Renal cortical epithelial cell (primary cell): ENCODE measurements at regions not wholly inside any gene's neighbourhood (a gene's known extent, or its start where the extent isn't known, plus 50 kb on each side); places are given as distances from the start of the nearest gene placed in this dataset.
"Not testable (repeated sequence)": the region's sequence is repeated elsewhere in the genome, so short reads cannot be mapped to it uniquely, and the experiment has no call there.

Experiments
- DNase-seq: peaks from one replicate; pipeline ENCODE4 v3.0.0-alpha.2; 2011; ENCODE audit warnings: low read depth

DNA sequence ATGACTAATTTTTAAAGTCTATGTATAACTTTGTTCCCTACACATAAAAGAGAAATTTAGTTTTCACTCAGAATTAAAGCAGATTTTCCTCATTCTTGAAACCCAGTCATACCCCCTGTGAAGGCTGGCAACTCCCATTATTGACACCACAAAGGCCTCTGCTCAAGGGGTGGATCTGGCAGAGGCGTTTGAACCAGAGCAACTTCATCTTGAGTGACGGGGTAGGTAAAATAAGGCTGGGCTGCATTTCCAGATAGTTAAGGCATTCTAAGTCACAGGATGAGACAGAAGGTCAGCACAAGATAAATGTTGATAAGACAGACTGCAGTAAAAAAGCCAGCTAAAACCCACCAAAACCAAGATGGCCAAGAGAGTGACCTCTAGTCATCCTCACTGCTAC, 177.2 kb upstream of the OR13F1 start:
- DNase-seq: no peak

DNA sequence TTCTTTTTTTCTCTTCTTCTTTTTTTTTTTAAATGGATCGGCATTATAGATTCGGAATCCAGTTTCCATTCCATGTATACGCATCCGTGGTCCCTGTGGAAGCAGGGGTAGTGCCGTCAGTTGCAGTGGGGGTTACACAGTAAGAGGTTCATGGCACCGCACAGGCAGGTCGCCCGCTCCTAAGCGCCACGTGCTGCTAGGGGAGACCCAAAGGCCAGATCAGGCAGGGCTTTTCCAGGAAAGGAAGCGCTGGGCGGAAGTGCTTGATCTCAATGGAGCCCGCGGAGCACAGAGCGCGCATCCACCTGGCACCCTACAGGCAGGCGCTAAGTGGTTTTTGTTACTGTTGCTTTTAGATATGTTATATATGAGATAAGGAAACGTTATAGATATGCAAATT, 174.8 kb upstream of the OR13F1 start:
- DNase-seq: no peak

DNA sequence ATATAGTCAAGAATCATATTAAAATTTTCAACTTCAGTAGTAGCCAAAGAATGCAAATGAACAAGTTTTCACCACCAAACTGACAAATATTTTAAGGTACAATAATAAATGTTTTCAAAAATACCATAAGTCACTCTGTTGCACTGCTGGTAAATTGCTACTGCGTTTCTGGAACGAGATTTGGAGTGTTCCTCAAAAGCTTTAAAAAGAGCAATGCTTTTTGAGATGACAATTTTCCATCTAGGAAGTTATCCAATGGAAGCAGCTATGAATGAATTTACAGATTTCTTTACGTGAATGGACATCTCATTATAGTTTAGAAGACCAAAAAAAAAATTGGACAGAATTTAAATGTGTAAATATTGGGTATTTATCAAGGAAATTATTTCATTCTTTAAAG, 173.2 kb upstream of the OR13F1 start:
- no peak for DNase-seq

DNA sequence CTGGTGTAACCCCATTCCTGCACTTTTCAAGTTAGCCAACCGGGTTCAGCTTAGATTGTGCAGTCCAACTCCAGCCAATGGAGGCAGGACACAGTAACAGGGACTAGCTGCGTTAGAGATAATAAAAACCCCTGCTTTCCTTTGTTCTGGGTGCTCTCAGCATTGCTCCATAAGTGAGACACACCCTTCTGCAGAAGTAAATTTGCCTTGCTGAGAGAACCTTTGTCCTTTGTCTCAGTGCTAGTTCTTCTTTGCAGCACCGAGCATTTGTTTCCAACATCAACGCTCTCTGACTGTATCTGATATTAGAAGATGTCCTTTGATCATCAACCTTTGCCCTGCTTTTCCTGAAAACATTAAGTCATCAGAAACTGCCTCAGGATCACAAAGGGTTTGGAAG, 169.5 kb upstream of the OR13F1 start:
- no peak for DNase-seq

DNA sequence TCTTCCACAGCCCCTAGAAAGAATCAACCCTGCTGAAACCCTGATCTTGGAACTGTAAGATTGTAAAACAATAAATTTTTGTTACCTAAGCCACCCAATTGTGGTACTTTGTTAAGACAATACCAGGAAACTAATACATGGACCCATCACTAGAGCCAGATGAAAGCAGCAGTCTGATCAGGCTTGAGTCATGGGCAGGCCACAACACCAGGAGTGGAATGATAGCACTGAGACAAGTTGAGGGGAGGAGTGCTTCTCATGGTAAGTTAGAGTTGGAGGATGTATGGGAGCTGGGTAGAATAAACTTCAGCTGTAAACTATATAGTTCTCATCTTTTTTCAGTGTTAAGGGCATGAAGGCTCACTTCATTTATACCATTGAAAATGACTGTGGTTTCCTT, 164.4 kb upstream of the OR13F1 start:
- DNase-seq: no peak

DNA sequence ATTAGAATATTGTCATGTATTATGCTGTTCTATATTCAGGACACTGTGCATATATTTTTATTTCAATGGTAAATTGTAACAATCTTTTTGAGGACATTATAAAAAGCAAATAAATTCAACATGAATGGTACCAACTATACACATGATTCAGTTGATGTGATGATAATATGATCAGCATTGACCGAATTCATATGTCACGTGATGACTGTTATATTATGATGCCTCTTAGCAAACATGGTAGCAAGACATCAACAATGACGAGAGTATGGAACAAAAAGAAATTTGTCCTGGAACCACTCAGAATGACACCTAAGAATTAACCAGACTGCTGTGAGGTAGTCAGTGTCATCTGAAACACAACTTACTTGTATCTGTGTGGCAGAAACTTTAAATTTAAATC, 161.5 kb upstream of the OR13F1 start:
- DNase-seq: no peak

DNA sequence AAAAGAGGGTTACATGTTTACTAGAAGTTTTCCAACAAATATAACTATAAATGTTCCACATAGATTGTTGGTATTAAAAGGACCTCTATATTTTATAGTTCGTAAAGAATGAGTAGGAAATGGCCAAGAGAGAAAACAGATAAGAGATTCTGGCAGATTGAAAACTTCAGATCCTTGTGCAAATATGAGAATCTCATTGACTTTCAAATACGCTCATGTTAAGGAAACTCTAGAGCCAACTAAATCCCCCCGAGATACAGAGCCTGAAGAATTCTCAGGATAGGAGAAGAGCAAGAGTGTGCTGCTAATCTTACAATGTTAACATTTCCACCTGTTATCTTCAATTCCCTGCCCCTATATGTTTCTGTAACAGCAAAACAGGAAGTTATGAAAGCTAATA, 159.0 kb upstream of the OR13F1 start:
- DNase-seq: no peak

DNA sequence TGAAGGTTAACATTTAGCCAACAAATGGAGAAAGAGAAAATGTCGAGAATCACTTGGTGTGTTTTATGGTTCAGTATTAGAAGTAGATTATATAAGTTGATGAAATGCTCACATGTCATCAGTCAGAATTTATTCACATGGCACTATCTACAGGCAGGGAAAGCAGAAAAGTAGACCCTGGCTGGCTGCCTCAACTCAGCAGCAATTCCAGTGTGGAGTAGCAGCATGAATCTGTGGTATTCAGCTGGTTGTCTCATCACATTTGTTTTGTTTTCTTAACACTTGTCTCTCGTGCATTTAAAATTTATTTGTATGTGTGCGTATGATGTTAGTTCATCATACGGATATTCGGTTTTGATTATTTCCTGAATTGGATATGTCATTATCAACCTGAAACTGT, 153.5 kb upstream of the OR13F1 start:
- DNase-seq: no peak

DNA sequence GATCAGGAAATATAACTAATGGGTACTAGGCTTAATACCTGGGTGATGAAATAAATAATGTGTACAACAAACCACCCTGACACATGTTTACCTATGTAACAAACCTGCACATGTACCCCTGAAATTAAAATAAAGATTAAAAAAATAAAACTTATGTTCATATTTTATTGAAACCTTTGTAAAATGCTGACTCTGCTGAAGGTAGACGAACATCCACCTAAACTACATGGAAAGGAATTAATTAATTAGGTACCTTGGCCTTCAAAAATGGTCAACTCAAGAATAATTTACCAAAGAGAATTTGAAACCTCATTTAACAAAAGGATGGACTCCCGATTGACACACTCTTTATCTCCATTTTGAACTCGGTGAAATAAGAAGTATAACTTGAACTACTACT, 152.3 kb upstream of the OR13F1 start:
- DNase-seq: no peak

DNA sequence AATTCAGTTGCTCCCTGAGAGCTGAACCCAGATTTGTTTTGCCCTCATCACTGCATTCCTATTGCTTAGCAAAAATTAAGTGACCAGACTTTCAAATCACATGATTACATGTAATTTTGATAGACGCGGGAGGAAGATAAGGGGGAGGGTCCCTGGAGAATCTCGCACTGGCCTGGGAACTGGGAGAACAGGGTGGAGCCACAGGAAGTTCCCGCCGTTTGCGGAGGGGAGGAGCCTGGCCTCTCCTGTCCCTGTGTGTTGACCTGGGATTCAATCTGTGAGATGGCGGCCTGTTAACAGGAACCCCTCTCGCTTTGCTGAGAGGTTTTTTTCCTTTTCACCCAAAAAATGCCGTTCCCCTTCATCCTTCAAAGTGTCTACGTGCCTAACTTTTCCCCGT, 142.9 kb upstream of the OR13F1 start:
- DNase-seq: no peak

DNA sequence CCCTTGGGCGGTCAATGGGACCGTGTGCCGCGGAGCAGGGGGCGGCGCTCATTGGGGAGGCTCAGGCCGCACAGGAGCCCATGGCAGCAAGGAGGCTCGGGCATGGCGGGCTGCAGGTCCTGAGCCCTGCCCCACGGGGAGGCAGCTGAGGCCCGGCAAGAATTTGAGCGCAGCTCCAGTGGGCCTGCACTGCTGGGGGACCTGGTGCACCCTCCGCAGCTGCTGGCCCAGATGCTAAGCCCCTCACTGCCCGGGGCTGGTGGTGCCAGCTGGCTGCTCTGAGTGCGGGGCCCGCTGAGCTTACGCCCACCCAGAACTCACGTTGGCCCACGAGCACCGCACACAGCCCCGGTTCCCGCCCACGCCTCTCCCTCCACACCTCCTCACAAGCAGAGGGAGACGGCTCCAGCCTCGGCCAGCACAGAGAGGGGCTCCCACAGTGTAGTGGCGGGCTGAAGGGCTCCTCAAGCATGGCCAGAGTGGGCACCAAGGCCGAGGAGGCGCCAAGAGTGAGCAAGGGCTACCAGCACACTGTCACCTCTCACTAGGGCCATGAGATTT, 141.1 kb upstream of the OR13F1 start:
- DNase-seq: no peak

DNA sequence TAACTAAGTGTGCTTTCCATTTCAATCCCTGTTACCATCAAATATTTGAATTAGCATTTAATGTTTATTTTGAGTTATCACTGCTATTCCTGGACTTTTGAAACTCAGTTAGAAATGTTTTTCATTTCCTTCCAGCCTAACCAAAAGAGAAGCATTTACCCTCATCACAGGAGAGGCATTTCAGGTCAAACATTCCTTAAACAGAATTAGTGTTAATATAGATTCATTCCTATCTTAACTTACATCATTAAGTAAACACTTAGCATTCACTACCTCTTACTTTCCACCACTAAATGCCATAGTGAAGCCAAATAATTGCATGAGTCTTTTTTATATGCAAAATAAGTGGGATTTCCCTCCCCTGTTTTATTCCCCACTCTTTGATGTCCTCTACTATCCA, 136.6 kb upstream of the OR13F1 start:
- DNase-seq: no peak

DNA sequence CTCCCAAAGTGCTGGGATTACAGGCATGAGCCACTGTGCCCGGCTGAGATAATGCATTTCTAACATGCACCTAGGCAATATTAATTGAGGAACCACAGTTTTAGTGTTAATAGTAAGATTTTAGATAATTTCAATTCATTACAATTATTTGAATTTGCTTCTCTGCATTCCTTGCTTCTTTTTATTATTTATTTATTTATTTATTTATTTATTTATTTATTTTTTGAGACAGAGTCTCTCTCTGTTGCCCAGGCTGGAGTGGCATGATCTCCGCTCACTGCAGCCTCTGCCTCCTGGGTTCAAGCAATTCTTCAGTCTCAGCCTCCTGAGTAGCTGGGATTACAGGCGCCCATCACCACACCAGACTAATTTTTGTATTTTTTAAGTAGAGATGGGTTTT, 135.7 kb upstream of the OR13F1 start:
- DNase-seq: not testable (repeated sequence)

DNA sequence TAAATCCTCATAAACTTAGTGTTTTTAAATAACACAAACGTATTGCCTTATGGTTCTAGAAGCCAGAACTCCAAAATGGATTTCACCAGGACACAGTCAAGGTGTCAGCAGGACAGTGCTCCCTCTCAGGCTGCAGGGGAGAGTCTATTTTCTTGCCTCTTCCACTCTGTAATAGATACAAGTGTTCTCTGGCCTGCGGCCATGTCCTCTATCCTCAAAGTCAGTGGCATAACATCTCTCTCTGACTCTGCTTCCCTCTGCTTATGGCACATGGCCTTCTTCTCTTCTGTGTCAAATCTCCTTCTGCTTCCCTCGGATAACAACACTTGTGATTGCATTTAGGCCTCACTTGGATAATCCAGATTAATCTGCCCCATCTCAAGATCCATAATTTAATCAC, 129.4 kb upstream of the OR13F1 start:
- no peak for DNase-seq

DNA sequence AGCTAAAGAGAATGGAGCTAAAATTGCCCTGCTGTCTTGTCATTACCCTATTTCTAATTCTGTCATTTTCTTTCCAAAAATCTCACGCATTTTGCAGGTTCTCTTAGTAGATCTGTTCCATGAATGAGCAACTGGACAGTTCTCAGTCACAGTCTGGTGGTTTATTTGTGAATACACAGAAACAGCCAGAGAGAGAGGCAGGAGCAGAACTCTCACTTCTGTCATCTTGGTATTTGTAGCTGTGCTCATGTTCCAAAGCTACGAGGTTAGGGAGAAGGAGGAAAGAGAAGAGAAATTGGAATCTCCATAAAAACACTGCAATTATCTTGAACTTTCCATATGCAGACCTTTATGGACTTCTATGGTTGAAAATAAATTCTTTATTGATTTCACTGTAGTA, 118.0 kb upstream of the OR13F1 start:
- no peak for DNase-seq

DNA sequence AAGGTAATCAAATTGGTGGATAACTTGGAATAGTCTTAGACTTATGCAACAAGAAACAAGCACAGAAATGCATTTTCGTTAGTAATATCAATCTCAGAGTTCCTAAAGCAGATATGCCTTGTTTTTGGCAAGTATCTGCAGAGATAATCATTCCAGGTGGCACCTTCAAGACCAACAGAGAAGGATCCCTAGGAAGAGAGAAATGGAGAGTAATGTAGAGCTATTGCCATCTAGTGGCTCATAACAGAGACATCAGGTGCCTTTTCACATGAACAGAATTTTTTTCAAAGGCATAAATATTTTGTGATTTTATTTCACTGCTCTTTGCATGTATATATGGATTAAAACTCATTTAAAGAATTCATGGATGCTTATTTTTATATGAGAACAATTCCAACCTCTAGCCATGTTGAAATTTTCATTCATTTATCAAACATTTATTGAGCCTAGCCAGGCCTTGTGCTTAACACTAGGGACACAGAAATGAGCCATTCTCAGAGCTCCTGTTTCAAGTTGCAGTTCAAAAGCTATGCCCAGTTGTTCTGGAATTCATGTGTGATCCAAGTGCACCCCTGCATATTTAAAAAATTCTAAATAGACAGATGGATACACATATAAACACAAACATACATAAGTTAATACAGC, 117.5 kb upstream of the OR13F1 start:
- DNase-seq: peak; percentile 51

DNA sequence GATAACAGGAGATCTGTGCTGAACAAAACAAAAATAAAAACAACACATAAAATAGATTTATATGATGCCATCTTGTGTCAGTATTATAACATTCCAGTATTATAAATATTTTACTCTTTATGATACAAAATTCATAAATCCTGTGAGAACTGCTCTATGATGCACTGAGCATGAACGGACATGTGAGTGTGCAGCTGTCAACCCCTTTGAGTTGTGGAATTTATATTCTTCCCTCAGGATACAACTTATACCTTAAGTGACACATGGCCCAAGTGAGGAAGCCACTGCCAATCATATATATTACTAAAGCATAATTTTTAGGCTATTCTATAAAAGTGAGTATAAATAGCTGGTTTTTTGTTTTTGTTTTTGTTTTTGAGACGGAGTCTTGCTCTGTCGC, 116.0 kb upstream of the OR13F1 start:
- no peak for DNase-seq

DNA sequence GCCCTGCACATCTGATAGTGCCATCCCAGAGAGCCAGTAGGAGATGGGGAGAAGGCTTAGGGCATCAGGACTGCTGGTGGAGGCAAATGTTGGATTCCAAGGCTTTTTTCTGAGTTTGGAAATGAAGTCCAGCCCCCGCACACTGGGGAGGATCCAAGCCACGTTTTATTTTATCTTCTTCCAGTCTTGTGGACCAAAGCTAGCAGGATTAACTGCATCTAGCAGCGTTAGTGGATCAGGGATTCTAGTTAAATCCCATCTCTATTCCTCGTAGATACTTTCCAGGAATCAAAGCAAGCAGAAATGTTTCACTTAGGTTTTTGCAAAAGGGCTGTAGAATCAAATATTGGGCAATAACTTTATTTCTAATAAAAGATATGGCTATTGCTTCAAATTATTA, 114.7 kb upstream of the OR13F1 start:
- no peak for DNase-seq

DNA sequence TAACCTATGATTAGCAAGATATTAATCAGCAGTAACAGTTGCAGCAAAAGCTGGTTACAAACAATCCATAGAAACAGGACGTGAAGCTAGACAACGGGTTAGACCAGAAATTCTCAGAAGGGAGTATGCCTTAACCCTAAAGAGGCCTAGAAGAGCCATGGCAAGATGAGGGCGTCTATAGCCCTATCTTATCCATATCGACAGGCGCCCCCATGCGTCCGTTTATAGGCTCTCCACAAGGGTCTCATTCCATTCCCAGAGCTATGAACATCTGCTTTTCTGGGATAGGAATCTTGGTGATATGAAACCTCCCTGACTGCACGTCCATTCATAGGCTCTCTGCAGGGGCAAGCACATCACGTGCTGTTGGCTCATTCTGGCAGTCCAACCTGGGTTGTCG, 109.2 kb upstream of the OR13F1 start:
- not testable (repeated sequence) for DNase-seq

DNA sequence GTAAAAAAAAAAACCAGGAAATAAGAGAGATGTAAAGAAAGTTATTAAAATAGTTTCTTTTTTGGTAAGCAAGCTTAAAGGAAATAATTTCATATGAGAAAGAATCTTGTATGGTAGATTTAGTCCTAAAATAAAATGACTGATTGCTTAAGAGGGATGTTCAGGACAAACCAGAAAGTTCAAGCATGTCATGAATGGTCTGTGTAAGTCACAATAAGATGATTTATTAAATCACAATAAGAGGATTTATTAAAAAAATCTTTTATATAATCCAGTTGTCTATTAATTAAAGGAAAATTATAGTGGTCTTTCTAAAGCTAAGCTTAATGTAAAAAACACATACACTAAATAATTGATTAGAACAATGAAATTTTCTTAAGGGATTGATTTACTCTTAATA, 91.8 kb upstream of the OR13F1 start:
- no peak for DNase-seq

DNA sequence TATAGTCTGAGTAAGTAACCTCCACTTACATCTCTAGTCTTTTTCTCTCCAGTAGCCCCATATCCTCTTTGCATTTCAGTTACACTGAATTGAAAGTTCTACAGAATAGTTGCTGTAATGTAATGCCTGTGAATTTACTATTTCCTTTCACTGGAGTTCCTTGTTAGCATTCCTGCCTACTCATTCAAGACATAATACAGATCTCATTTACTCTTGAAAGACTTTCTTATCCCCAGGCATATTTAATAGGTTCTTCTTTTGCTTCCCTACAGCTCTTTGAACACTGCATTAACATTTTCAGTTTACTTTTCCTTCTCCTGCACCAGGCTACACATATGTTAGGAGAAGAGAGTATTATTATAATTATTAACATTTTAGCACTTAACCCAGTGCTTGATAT, 87.6 kb upstream of the OR13F1 start:
- DNase-seq: no peak

DNA sequence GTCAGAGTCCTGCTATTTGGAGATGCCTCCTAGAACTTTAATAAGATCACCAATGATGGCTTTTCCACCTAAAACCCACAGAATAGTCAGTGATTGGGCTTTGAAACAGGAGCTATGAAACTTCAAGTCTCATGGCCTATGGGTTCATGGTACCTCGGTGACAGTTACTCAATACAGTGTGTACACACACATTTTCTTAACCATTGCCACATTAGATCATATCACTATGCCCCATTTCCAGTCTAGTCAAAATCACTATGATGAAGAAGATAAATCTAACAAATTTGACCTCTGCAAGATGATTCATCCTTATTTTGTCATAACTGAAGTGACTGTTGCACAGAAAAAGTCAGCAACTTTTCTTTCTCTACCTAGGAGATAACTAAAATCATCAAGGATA, 86.8 kb upstream of the OR13F1 start:
- no peak for DNase-seq

DNA sequence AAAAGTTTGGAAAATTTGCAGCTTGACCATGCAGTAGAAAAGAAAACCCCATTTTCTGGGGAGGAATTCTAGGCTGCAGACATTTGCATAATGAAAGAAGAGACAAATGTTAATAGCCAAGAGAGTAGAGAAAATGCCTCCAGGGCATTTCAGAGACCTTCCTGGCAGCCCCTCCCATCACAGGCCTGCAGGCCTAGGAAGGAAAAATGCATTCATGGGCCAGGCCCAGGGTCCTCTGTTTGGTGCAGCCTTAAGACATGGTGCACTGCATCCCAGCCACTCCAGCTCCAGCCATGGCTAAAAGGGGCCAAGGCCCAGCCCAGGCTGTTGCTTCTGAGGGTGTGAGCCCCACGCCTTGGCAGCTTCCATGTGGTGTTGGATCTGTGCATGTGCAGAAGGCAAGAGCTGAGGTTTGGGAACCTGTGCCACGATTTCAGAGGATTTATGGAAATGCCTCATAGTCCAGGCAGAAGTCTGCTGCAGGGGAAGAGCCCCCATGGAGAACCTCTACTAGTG, 75.0 kb upstream of the OR13F1 start:
- DNase-seq: no peak

DNA sequence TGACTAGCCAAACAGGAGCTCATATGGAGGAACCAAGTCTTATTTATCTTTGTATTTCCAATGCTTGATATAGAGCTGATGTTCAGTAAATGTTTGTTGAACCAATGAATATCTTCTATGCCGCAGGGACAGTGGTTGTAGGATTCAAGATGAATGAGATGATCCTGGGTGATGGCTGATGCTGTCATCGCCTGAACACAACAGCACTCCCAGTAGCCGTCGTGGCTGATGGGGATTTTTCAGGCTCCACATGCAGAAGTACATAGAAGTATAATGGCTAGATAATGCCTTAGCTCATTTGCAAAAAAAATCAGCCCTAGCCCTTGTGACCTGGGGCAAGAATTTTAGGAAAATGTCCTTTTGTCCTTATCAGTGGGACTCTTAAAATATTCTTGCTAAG, 69.0 kb upstream of the OR13F1 start:
- DNase-seq: no peak
